ENCODE measurements at regions not wholly inside any gene's neighbourhood (a gene's known extent, or its start where the extent isn't known, plus 50 kb on each side); places are given as distances from the start of the nearest gene placed in this dataset.

DNA sequence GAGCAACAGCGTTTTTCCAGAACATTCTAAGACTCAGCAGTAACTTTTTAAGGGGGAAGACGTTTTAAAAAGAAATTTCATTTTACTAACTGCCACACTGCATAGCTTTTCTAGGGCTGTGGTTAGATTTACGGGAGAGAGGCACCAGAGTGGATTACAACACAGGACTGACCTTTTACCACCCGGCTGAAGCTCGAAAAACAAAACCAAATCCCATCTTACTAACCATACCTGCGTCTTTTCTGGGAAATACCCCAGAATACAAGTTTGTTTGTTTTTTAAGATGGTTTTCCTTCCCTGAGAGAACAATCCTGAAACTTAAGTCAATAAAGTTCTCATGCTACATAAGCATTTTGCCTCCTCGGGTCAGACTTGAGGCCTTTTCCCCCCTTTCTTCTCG, 209.3 kb upstream of the SOX4 start:
- TF ChIP-seq, protein P1, sequence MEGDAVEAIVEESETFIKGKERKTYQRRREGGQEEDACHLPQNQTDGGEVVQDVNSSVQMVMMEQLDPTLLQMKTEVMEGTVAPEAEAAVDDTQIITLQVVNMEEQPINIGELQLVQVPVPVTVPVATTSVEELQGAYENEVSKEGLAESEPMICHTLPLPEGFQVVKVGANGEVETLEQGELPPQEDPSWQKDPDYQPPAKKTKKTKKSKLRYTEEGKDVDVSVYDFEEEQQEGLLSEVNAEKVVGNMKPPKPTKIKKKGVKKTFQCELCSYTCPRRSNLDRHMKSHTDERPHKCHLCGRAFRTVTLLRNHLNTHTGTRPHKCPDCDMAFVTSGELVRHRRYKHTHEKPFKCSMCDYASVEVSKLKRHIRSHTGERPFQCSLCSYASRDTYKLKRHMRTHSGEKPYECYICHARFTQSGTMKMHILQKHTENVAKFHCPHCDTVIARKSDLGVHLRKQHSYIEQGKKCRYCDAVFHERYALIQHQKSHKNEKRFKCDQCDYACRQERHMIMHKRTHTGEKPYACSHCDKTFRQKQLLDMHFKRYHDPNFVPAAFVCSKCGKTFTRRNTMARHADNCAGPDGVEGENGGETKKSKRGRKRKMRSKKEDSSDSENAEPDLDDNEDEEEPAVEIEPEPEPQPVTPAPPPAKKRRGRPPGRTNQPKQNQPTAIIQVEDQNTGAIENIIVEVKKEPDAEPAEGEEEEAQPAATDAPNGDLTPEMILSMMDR (conservative IDR thresholded peaks at IDR 0.05; ENCODE audit: low read depth, low read length), result no peak
- no peak for TF ChIP-seq EZH2 (IDR thresholded peaks at IDR 0.05; ENCODE audit: low read length, unreplicated experiment)
